Kidney epithelial cell (primary cell): ENCODE measurements at regions not wholly inside any gene's neighbourhood (a gene's known extent, or its start where the extent isn't known, plus 50 kb on each side); places are given as distances from the start of the nearest gene placed in this dataset.
A peak's percentile ranks its signal among the peaks of the same experiment; 100 is the strongest.

ENCODE experiments used
- DNase-seq: peaks from one replicate; pipeline ENCODE4 v3.0.0-alpha.2; 2010; ENCODE audit warnings: low read depth
- H3K27me3 ChIP-seq: 2 replicates; pipeline ENCODE4 v1.6.0; 2011; ENCODE audit warnings: low read length; ENCODE audit not compliant: control insufficient read depth, insufficient read depth
- H3K36me3 ChIP-seq: 2 replicates; pipeline ENCODE4 v1.5.1; 2011; ENCODE audit warnings: low read length; ENCODE audit not compliant: control insufficient read depth, insufficient read depth
- H3K4me3 ChIP-seq: 2 replicates; pipeline ENCODE4 v1.5.1; 2011; ENCODE audit warnings: low read depth, mild to moderate bottlenecking, control low read depth, low read length
- CTCF ChIP-seq: IDR thresholded peaks from 2 replicates; pipeline ENCODE4 v1.5.1; 2011; ENCODE audit warnings: mild to moderate bottlenecking, moderate library complexity, low read length, control low read depth, inconsistent platforms; ENCODE audit not compliant: insufficient read depth, poor library complexity, severe bottlenecking

GRCh38 chr1:115496904-115497527 is 144.8 kb upstream of the VANGL1 start:
- peak; percentile 77 for DNase-seq
- Histone ChIP-seq H3K4me3 (no peak overlapping the region), H3K27me3 (no peaks in the 10 kb centered on the region), H3K36me3 (no peaks in the 10 kb centered on the region)
- no peak for TF ChIP-seq CTCF

- no peak for DNase-seq
- Histone ChIP-seq H3K27me3 (no peaks in the 10 kb centered on the region), H3K36me3 (no peaks in the 10 kb centered on the region), H3K4me3 (no peak overlapping the region)
- TF ChIP-seq CTCF = no peak
These were observed 146.1 kb upstream of the VANGL1 start for GRCh38 chr1:115495625-115496024.

DNA sequence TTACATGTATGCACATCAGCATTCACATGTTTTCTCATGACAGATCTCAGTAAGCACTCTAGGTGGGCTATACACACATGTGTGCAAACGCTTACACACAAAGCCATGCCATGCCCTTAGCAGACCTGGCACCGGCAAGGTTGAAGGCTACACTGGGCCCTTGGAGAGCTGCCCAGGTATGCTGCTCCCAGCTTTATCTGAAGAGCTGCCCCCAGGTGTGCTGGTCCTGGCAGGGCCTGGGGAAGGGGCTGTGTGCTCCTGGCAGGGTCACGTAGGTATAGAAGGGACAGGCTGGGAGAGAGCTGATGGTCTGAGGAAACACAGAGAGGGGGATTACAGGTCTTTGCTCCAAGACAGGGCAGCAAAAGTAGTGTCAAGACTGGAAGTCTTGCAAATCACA is 146.7 kb upstream of the VANGL1 start:
- Histone ChIP-seq H3K4me3 (no peak overlapping the region), H3K36me3 (no peaks in the 10 kb centered on the region), H3K27me3 (no peaks in the 10 kb centered on the region)
- no peak for TF ChIP-seq CTCF
- DNase-seq = no peak

- H3K4me3 ChIP-seq = no peak overlapping the region
- H3K36me3 ChIP-seq = no peaks in the 10 kb centered on the region
- no peak for DNase-seq
- TF ChIP-seq CTCF = no peak
- no peaks in the 10 kb centered on the region for H3K27me3 ChIP-seq
These were observed 147.9 kb upstream of the VANGL1 start for GRCh38 chr1:115493834-115494233.

DNA sequence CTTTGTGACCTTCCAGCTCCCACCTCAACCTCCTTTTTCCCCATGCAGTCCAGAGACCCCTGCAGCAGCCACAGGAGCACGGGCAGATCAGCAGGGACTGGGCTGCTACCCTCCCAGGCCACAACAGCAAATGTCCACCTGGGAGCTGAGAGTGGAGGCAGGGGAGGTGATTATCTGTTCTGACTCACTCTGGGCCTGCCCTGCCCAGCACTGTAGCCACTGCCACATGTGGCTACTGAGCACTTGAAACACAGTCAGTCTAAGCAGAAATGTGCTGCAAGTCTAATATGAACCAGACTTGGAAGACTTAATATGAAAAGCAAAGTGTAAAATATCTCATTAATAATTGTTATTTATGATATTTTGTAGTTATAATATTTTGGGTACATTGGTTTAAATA is 148.9 kb upstream of the VANGL1 start:
- Histone ChIP-seq H3K27me3 (no peaks in the 10 kb centered on the region), H3K36me3 (no peaks in the 10 kb centered on the region), H3K4me3 (no peak overlapping the region)
- DNase-seq = no peak
- TF ChIP-seq CTCF = no peak

GRCh38 chr1:115492019-115492595 is 149.7 kb upstream of the VANGL1 start:
- TF ChIP-seq CTCF = no peak
- Histone ChIP-seq H3K36me3 (no peaks in the 10 kb centered on the region), H3K27me3 (no peaks in the 10 kb centered on the region), H3K4me3 (no peak overlapping the region)
- no peak for DNase-seq
